ENCODE measurements at regions not wholly inside any gene's neighbourhood (a gene's known extent, or its start where the extent isn't known, plus 50 kb on each side); places are given as distances from the start of the nearest gene placed in this dataset.

GRCh38 chr6:170032197-170032596 is 258.7 kb downstream of the DLL1 start:
- TF ChIP-seq CTCF (IDR thresholded peaks at IDR 0.05) (no peak), POLR2A (IDR thresholded peaks at IDR 0.05) (no peak)

Measured in upper lobe of left lung (tissue), 4 donors.